ENCODE measurements at regions not wholly inside any gene's neighbourhood (a gene's known extent, or its start where the extent isn't known, plus 50 kb on each side); places are given as distances from the start of the nearest gene placed in this dataset.

- TF ChIP-seq SIN3A (IDR thresholded peaks at IDR 0.05; ENCODE audit: borderline replicate concordance, insufficient read depth, low read length) (no peak), TAF1 (IDR thresholded peaks at IDR 0.05; ENCODE audit: borderline replicate concordance, insufficient read depth, low read length) (no peak), FOXP2 (optimal IDR thresholded peaks at IDR 0.05; ENCODE audit: borderline replicate concordance, extremely low read depth, extremely low read length, insufficient read depth) (no peak), POLR2AphosphoS5 (IDR thresholded peaks at IDR 0.05; ENCODE audit: low read depth, low read length) (no peak), REST (IDR thresholded peaks at IDR 0.05; ENCODE audit: insufficient read depth in 1 of 2, low read depth in 2 of 2, low read length in 2 of 2) (no peak)
These were observed 326.4 kb downstream of the DYSF start for GRCh38 chr2:71779774-71780105.

GRCh38 chr2:71778936-71779773 is 325.8 kb downstream of the DYSF start:
- TF ChIP-seq REST (IDR thresholded peaks at IDR 0.05; ENCODE audit: insufficient read depth in 1 of 2, low read depth in 2 of 2, low read length in 2 of 2) (no peak), TAF1 (IDR thresholded peaks at IDR 0.05; ENCODE audit: borderline replicate concordance, insufficient read depth, low read length) (no peak), POLR2AphosphoS5 (IDR thresholded peaks at IDR 0.05; ENCODE audit: low read depth, low read length) (no peak), FOXP2 (optimal IDR thresholded peaks at IDR 0.05; ENCODE audit: borderline replicate concordance, extremely low read depth, extremely low read length, insufficient read depth) (no peak), SIN3A (IDR thresholded peaks at IDR 0.05; ENCODE audit: borderline replicate concordance, insufficient read depth, low read length) (no peak)

- TF ChIP-seq SIN3A (IDR thresholded peaks at IDR 0.05; ENCODE audit: borderline replicate concordance, insufficient read depth, low read length): no peak
- no peak for TF ChIP-seq REST (IDR thresholded peaks at IDR 0.05; ENCODE audit: insufficient read depth in 1 of 2, low read depth in 2 of 2, low read length in 2 of 2)
- TF ChIP-seq TAF1 (IDR thresholded peaks at IDR 0.05; ENCODE audit: borderline replicate concordance, insufficient read depth, low read length): no peak
- no peak for TF ChIP-seq FOXP2 (optimal IDR thresholded peaks at IDR 0.05; ENCODE audit: borderline replicate concordance, extremely low read depth, extremely low read length, insufficient read depth)
- TF ChIP-seq POLR2AphosphoS5 (IDR thresholded peaks at IDR 0.05; ENCODE audit: low read depth, low read length): no peak
These were observed 325.2 kb downstream of the DYSF start for GRCh38 chr2:71778514-71778913.

GRCh38 chr2:71777946-71778345 is 324.6 kb downstream of the DYSF start:
- TF ChIP-seq REST (IDR thresholded peaks at IDR 0.05; ENCODE audit: insufficient read depth in 1 of 2, low read depth in 2 of 2, low read length in 2 of 2) (no peak), SIN3A (IDR thresholded peaks at IDR 0.05; ENCODE audit: borderline replicate concordance, insufficient read depth, low read length) (no peak), FOXP2 (optimal IDR thresholded peaks at IDR 0.05; ENCODE audit: borderline replicate concordance, extremely low read depth, extremely low read length, insufficient read depth) (no peak), TAF1 (IDR thresholded peaks at IDR 0.05; ENCODE audit: borderline replicate concordance, insufficient read depth, low read length) (no peak), POLR2AphosphoS5 (IDR thresholded peaks at IDR 0.05; ENCODE audit: low read depth, low read length) (no peak)
